ENCODE measurements at regions not wholly inside any gene's neighbourhood (a gene's known extent, or its start where the extent isn't known, plus 50 kb on each side); places are given as distances from the start of the nearest gene placed in this dataset.

- TF ChIP-seq CTCF (conservative IDR thresholded peaks at IDR 0.05; ENCODE audit: low read length) = no peak
- H3K4me3 ChIP-seq (ENCODE audit: low read length) = no peak overlapping the region
- DNase-seq (ENCODE audit: low read depth) = peak; percentile 68
These were observed 250.9 kb upstream of the RPS6KA3 start for GRCh38 chrX:20517565-20517964.

- TF ChIP-seq CTCF (conservative IDR thresholded peaks at IDR 0.05; ENCODE audit: low read length) = no peak
- no peak overlapping the region for H3K4me3 ChIP-seq (ENCODE audit: low read length)
- peak; percentile 82 for DNase-seq (ENCODE audit: low read depth)
These were observed 249.2 kb upstream of the RPS6KA3 start for GRCh38 chrX:20515841-20516461.

- no peak overlapping the region for H3K4me3 ChIP-seq (ENCODE audit: low read length)
- DNase-seq (ENCODE audit: low read depth) = peak; percentile 68
- TF ChIP-seq CTCF (conservative IDR thresholded peaks at IDR 0.05; ENCODE audit: low read length) = no peak
These were observed 247.6 kb upstream of the RPS6KA3 start for GRCh38 chrX:20514358-20514757.

GRCh38 chrX:20513185-20513584, 246.5 kb upstream of the RPS6KA3 start:
- TF ChIP-seq CTCF (conservative IDR thresholded peaks at IDR 0.05; ENCODE audit: low read length) = no peak
- no peak overlapping the region for H3K4me3 ChIP-seq (ENCODE audit: low read length)
- DNase-seq (ENCODE audit: low read depth) = no peak

GRCh38 chrX:20511792-20512191, 245.1 kb upstream of the RPS6KA3 start:
- no peak overlapping the region for H3K4me3 ChIP-seq (ENCODE audit: low read length)
- no peak for DNase-seq (ENCODE audit: low read depth)
- TF ChIP-seq CTCF (conservative IDR thresholded peaks at IDR 0.05; ENCODE audit: low read length) = no peak

- no peak overlapping the region for H3K4me3 ChIP-seq (ENCODE audit: low read length)
- no peak for DNase-seq (ENCODE audit: low read depth)
- no peak for TF ChIP-seq CTCF (conservative IDR thresholded peaks at IDR 0.05; ENCODE audit: low read length)
These were observed 241.4 kb upstream of the RPS6KA3 start for GRCh38 chrX:20507901-20508620.

GRCh38 chrX:20506739-20507138, 240.0 kb upstream of the RPS6KA3 start:
- no peak for DNase-seq (ENCODE audit: low read depth)
- H3K4me3 ChIP-seq (ENCODE audit: low read length) = no peak overlapping the region
- no peak for TF ChIP-seq CTCF (conservative IDR thresholded peaks at IDR 0.05; ENCODE audit: low read length)

Measured in AG10803 (cell line).